Esophagus muscularis mucosa (tissue), 4 donors: ENCODE measurements at regions not wholly inside any gene's neighbourhood (a gene's known extent, or its start where the extent isn't known, plus 50 kb on each side); places are given as distances from the start of the nearest gene placed in this dataset.
A peak's percentile ranks its signal among the peaks of the same experiment; 100 is the strongest.
"Not testable (repeated sequence)": the region's sequence is repeated elsewhere in the genome, so short reads cannot be mapped to it uniquely, and the experiment has no call there.

ENCODE experiments used
- DNase-seq: peaks from one replicate; pipeline ENCODE4 v3.0.0-alpha.2; 2017; ENCODE audit errors: extremely low spot score
- H3K27ac ChIP-seq, 4 donors: fragments of 200-600 bp; sonication (generic); replicated peaks in 1 of 4; 1 replicate in 3 of 4; 2 replicates in 1 of 4; pipeline ENCODE4 v1.5.1; 2016 to 2019; ENCODE audit warnings: mild to moderate bottlenecking in 1 of 4
- H3K27me3 ChIP-seq, 4 donors: fragments of 200-600 bp; sonication (generic); one replicate each; pipeline versions ENCODE4 v1.5.1 to v1.6.0; 2016 to 2019
- H3K36me3 ChIP-seq, 4 donors: fragments of 200-600 bp; sonication (generic); one replicate each; pipeline ENCODE4 v1.5.1; 2016 to 2019
- H3K4me1 ChIP-seq, 4 donors: fragments of 200-600 bp; sonication (generic); one replicate each; pipeline ENCODE4 v1.5.1; 2016 to 2019
- H3K4me3 ChIP-seq, 4 donors: fragments of 200-600 bp; sonication (generic); 1 replicate in 2 of 4; 2 replicates in 2 of 4; pipeline ENCODE4 v1.5.1; 2016 to 2019; ENCODE audit warnings: mild to moderate bottlenecking in 4 of 4, moderate library complexity in 1 of 4
- H3K9me3 ChIP-seq, 4 donors: fragments of 200-600 bp; sonication (generic); 1 replicate in 3 of 4; 2 replicates in 1 of 4; pipeline ENCODE4 v1.5.1; 2016 to 2019
- EP300 ChIP-seq: sonication (generic); formaldehyde crosslinking; IDR thresholded peaks from one replicate; pipeline ENCODE4 v1.6.1; 2017; ENCODE audit warnings: antibody characterized with exemption
- POLR2A ChIP-seq: fragments of 450-650 bp; IDR thresholded peaks from one replicate; pipeline ENCODE4 v1.6.1; 2017; ENCODE audit warnings: antibody characterized with exemption, moderate library complexity, mild to moderate bottlenecking, low read depth
- POLR2AphosphoS5 ChIP-seq, 2 donors: sonication (generic); formaldehyde crosslinking; IDR thresholded peaks; one replicate each; pipeline ENCODE4 v1.6.1; 2017; ENCODE audit warnings: antibody characterized with exemption in 2 of 2
- WGBS: methylation state at CpG from one replicate; pipeline ENCODE4 v1.1.5; 2018; 5-methylcytosine and 5-hydroxymethylcytosine counted together
- intact Hi-C: fragments of 100-400 bp; cut with DNase I; formaldehyde crosslinking; loops from one replicate; pipeline ENCODE4 v1.15.1; 2023
- TF ChIP-seq, protein P1 (sequence below), 3 experiments: fragments of 200-600 bp in 2 of 3; fragments of 450-650 bp in 1 of 3; sonication (generic) in 2 of 3; IDR thresholded peaks; one replicate each; pipeline ENCODE4 v1.5.1; 2017 to 2019; ENCODE audit warnings: antibody characterized with exemption in 3 of 3, mild to moderate bottlenecking in 2 of 3, moderate library complexity in 1 of 3

GRCh38 chr14:66022526-66022925, 463.6 kb upstream of the CCDC196 start:
- no peak for DNase-seq
- H3K27me3 ChIP-seq = no peaks in the 10 kb centered on the region
- intact Hi-C loops = no loop called here
- H3K9me3 ChIP-seq = no peaks in the 10 kb centered on the region
- no peak overlapping the region for H3K4me3 ChIP-seq
- H3K27ac ChIP-seq = no peak overlapping the region
- no peaks in the 10 kb centered on the region for H3K36me3 ChIP-seq
- TF ChIP-seq EP300 (no peak), POLR2A (no peak), POLR2AphosphoS5 (IDR thresholded peaks at IDR 0.05) (no peak)
- TF ChIP-seq, protein P1, sequence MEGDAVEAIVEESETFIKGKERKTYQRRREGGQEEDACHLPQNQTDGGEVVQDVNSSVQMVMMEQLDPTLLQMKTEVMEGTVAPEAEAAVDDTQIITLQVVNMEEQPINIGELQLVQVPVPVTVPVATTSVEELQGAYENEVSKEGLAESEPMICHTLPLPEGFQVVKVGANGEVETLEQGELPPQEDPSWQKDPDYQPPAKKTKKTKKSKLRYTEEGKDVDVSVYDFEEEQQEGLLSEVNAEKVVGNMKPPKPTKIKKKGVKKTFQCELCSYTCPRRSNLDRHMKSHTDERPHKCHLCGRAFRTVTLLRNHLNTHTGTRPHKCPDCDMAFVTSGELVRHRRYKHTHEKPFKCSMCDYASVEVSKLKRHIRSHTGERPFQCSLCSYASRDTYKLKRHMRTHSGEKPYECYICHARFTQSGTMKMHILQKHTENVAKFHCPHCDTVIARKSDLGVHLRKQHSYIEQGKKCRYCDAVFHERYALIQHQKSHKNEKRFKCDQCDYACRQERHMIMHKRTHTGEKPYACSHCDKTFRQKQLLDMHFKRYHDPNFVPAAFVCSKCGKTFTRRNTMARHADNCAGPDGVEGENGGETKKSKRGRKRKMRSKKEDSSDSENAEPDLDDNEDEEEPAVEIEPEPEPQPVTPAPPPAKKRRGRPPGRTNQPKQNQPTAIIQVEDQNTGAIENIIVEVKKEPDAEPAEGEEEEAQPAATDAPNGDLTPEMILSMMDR (IDR thresholded peaks at IDR 0.05) = no peak
- H3K4me1 ChIP-seq = no peaks in the 10 kb centered on the region
- WGBS = 74% methylated on average over 6 of the region's 8 CpGs

GRCh38 chr14:66025779-66026178, 460.4 kb upstream of the CCDC196 start:
- TF ChIP-seq EP300 (no peak), POLR2AphosphoS5 (IDR thresholded peaks at IDR 0.05) (no peak), POLR2A (no peak)
- TF ChIP-seq, protein P1 (IDR thresholded peaks at IDR 0.05) = no peak
- H3K4me1 ChIP-seq = no peaks in the 10 kb centered on the region
- no peaks in the 10 kb centered on the region for H3K9me3 ChIP-seq
- H3K27ac ChIP-seq = no peak overlapping the region
- no peak overlapping the region for H3K4me3 ChIP-seq
- H3K36me3 ChIP-seq = no peaks in the 10 kb centered on the region
- H3K27me3 ChIP-seq = no peaks in the 10 kb centered on the region
- intact Hi-C loops = no loop called here
- 69% methylated on average over 5 of the region's 5 CpGs for WGBS
- peak; percentile 57 for DNase-seq

DNA sequence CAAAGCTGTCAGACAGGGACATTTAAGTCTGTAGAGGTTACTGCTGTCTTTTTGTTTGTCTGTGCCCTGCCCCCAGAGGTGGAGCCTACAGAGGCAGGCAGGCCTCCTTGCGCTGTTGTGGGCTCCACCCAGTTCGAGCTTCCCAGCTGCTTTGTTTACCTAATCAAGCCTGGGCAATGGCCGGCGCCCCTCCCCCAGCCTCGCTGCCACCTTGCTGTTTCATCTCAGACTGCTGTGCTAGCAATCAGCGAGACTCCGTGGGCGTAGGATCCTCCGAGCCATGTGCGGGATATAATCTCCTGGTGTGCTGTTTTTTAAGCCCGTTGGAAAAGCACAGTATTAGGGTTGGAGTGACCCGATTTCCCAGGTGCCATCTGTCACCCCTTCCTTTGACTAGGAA, 454.2 kb upstream of the CCDC196 start:
- H3K4me3 ChIP-seq, H3K27me3 ChIP-seq, DNase-seq, H3K27ac ChIP-seq, H3K36me3 ChIP-seq, H3K4me1 ChIP-seq, intact Hi-C loops: not testable (repeated sequence)
- 87% methylated on average over 10 of the region's 12 CpGs for WGBS
- H3K9me3 ChIP-seq = peaks cover 0 to 17% (median 6%) of the 10 kb centered on the region in 4 donors

GRCh38 chr14:66032800-66033199, 453.4 kb upstream of the CCDC196 start:
- TF ChIP-seq POLR2AphosphoS5 (IDR thresholded peaks at IDR 0.05) (no peak), POLR2A (no peak), EP300 (no peak)
- TF ChIP-seq, protein P1 (IDR thresholded peaks at IDR 0.05) = no peak
- no peak overlapping the region for H3K4me3 ChIP-seq
- intact Hi-C loops = no loop called here

GRCh38 chr14:66036547-66036946, 449.6 kb upstream of the CCDC196 start:
- H3K36me3 ChIP-seq = no peaks in the 10 kb centered on the region
- no peak overlapping the region for H3K27ac ChIP-seq
- peaks cover 0 to 8% (median 0%) of the 10 kb centered on the region in 4 donors for H3K4me1 ChIP-seq
- DNase-seq = no peak
- intact Hi-C loops = no loop called here
- H3K9me3 ChIP-seq = peaks cover 0 to 12% (median 6%) of the 10 kb centered on the region in 4 donors
- WGBS = 55% methylated on average over 2 of the region's 2 CpGs
- H3K27me3 ChIP-seq = no peaks in the 10 kb centered on the region
- TF ChIP-seq, protein P1 (IDR thresholded peaks at IDR 0.05) = no peak
- TF ChIP-seq POLR2AphosphoS5 (IDR thresholded peaks at IDR 0.05) (no peak), EP300 (no peak), POLR2A (no peak)
- no peak overlapping the region for H3K4me3 ChIP-seq

More at GRCh38 chr14:66032800-66033199, 453.4 kb upstream of the CCDC196 start:
- no peak for DNase-seq
- peaks cover 0 to under 1% (median 0%) of the 10 kb centered on the region in 4 donors for H3K4me1 ChIP-seq
- no peaks in the 10 kb centered on the region for H3K36me3 ChIP-seq
- no peaks in the 10 kb centered on the region for H3K27me3 ChIP-seq
- WGBS = 92% methylated on average over 5 of the region's 5 CpGs
- peaks cover 0 to 17% (median 6%) of the 10 kb centered on the region in 4 donors for H3K9me3 ChIP-seq
- no peak overlapping the region for H3K27ac ChIP-seq
